Stimulated activated naive CD8-positive, alpha-beta T cell treated with anti-CD3 and anti-CD28 coated beads, Interleukin-15, amount 100 ng/mL, for 72 hours (primary cell): ENCODE measurements at regions not wholly inside any gene's neighbourhood (a gene's known extent, or its start where the extent isn't known, plus 50 kb on each side); places are given as distances from the start of the nearest gene placed in this dataset.
A peak's percentile ranks its signal among the peaks of the same experiment; 100 is the strongest.

ENCODE experiments used
- ATAC-seq: fragments of 150-1000 bp; cut with Tn5 transposase; 2 replicates; pipeline ENCODE4 v1.10.0; 2021; ENCODE audit warnings: mild to moderate bottlenecking, moderate library complexity
- DNase-seq, 2 donors: peaks; one replicate each; pipeline ENCODE4 v3.0.0; 2021 to 2022
- H3K27ac Mint-ChIP-seq, 2 donors: one replicate each; pipeline ENCODE4 v1.8.0; 2022; ENCODE audit warnings: mild to moderate bottlenecking in 2 of 2, mixed read lengths in 2 of 2, moderate library complexity in 2 of 2
- H3K27me3 Mint-ChIP-seq: one replicate; pipeline ENCODE4 v1.8.0; 2022; ENCODE audit warnings: mixed read lengths
- H3K4me1 Mint-ChIP-seq: one replicate; pipeline ENCODE4 v1.8.0; 2022; ENCODE audit warnings: mild to moderate bottlenecking, mixed read lengths
- H3K4me3 Mint-ChIP-seq, 2 donors: one replicate each; pipeline ENCODE4 v1.8.0; 2022; ENCODE audit warnings: mild to moderate bottlenecking in 2 of 2, mixed read lengths in 2 of 2, moderate library complexity in 1 of 2
- H3K9me3 Mint-ChIP-seq, 2 donors: one replicate each; pipeline ENCODE4 v1.8.0; 2022; ENCODE audit warnings: mixed read lengths in 2 of 2

- no peak for ATAC-seq
- Mint-ChIP-seq H3K27ac (no peak overlapping the region), H3K4me1 (no peaks in the 10 kb centered on the region), H3K4me3 (no peak overlapping the region), H3K27me3 (no peaks in the 10 kb centered on the region), H3K9me3 (peaks cover 14 to 19% of the 10 kb centered on the region in 2 donors)
- no peak for DNase-seq
Observed at GRCh38 chr9:134983074-134983473, 65.4 kb upstream of the FCN1 start.

- ATAC-seq (no peak), DNase-seq (no peak)
- Mint-ChIP-seq H3K9me3 (peaks cover 14 to 19% of the 10 kb centered on the region in 2 donors), H3K27me3 (no peaks in the 10 kb centered on the region), H3K27ac (no peak overlapping the region), H3K4me1 (no peaks in the 10 kb centered on the region), H3K4me3 (no peak overlapping the region)
Observed at GRCh38 chr9:134983506-134984371, 66.0 kb upstream of the FCN1 start.

- H3K27ac Mint-ChIP-seq, result no peak overlapping the region
- DNase-seq (no peak), ATAC-seq (no peak)
- H3K4me1 Mint-ChIP-seq, result no peaks in the 10 kb centered on the region
- H3K4me3 Mint-ChIP-seq, result no peak overlapping the region
- H3K27me3 Mint-ChIP-seq, result no peaks in the 10 kb centered on the region
- H3K9me3 Mint-ChIP-seq, result peaks cover 14 to 19% of the 10 kb centered on the region in 2 donors
Observed at GRCh38 chr9:134984372-134985265, 66.9 kb upstream of the FCN1 start.

GRCh38 chr9:134985451-134985850 is 67.7 kb upstream of the FCN1 start:
- no peak for ATAC-seq
- no peak for DNase-seq
- Mint-ChIP-seq H3K4me3 (no peak overlapping the region), H3K4me1 (no peaks in the 10 kb centered on the region), H3K27ac (no peak overlapping the region), H3K9me3 (peaks cover 14 to 19% of the 10 kb centered on the region in 2 donors), H3K27me3 (no peaks in the 10 kb centered on the region)

- H3K27me3 Mint-ChIP-seq, result no peaks in the 10 kb centered on the region
- DNase-seq (no peak), ATAC-seq (no peak)
- H3K27ac Mint-ChIP-seq, result peak overlapping the region in 1 of 2 donors; percentile 20
- H3K4me3 Mint-ChIP-seq, result no peak overlapping the region
- H3K9me3 Mint-ChIP-seq, result peaks cover 14 to 19% of the 10 kb centered on the region in 2 donors
- no peaks in the 10 kb centered on the region for H3K4me1 Mint-ChIP-seq
Observed at GRCh38 chr9:134986957-134987356, 69.2 kb upstream of the FCN1 start.

DNA sequence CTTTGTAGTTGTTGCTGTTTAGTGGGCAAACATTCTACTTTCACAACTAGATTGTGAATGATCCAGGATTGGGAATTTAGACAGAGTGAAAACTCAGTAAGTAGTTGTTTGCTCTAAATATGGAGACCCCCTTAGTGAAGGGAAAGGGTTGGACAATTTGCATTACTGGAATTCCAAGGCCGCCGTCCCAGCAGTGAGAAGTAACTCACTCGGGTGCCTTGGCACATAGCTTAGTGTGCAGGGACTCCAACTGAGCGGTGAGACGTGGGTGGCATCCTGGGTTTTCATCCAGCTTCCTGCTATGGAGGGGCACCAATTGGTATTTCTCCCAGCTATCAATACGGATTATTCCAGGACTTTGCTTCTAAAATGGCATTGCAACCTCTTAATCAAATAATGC is 69.7 kb upstream of the FCN1 start:
- Mint-ChIP-seq H3K4me1 (no peaks in the 10 kb centered on the region), H3K9me3 (peaks cover 14 to 19% of the 10 kb centered on the region in 2 donors), H3K27ac (peak overlapping the region in 1 of 2 donors; percentile 20), H3K27me3 (no peaks in the 10 kb centered on the region), H3K4me3 (no peak overlapping the region)
- ATAC-seq (no peak), DNase-seq (no peak)

- no peak overlapping the region for H3K4me3 Mint-ChIP-seq
- peaks cover 14 to 19% of the 10 kb centered on the region in 2 donors for H3K9me3 Mint-ChIP-seq
- DNase-seq, result no peak
- H3K4me1 Mint-ChIP-seq, result no peaks in the 10 kb centered on the region
- ATAC-seq, result no peak
- H3K27ac Mint-ChIP-seq, result no peak overlapping the region
- H3K27me3 Mint-ChIP-seq, result no peaks in the 10 kb centered on the region
Observed at GRCh38 chr9:134987906-134988700, 70.4 kb upstream of the FCN1 start.

GRCh38 chr9:134988706-134989105 is 71.0 kb upstream of the FCN1 start:
- no peaks in the 10 kb centered on the region for H3K27me3 Mint-ChIP-seq
- H3K4me3 Mint-ChIP-seq, result no peak overlapping the region
- ATAC-seq, result no peak
- H3K27ac Mint-ChIP-seq, result no peak overlapping the region
- DNase-seq, result no peak
- H3K4me1 Mint-ChIP-seq, result no peaks in the 10 kb centered on the region
- H3K9me3 Mint-ChIP-seq, result peaks cover 14 to 19% of the 10 kb centered on the region in 2 donors

DNA sequence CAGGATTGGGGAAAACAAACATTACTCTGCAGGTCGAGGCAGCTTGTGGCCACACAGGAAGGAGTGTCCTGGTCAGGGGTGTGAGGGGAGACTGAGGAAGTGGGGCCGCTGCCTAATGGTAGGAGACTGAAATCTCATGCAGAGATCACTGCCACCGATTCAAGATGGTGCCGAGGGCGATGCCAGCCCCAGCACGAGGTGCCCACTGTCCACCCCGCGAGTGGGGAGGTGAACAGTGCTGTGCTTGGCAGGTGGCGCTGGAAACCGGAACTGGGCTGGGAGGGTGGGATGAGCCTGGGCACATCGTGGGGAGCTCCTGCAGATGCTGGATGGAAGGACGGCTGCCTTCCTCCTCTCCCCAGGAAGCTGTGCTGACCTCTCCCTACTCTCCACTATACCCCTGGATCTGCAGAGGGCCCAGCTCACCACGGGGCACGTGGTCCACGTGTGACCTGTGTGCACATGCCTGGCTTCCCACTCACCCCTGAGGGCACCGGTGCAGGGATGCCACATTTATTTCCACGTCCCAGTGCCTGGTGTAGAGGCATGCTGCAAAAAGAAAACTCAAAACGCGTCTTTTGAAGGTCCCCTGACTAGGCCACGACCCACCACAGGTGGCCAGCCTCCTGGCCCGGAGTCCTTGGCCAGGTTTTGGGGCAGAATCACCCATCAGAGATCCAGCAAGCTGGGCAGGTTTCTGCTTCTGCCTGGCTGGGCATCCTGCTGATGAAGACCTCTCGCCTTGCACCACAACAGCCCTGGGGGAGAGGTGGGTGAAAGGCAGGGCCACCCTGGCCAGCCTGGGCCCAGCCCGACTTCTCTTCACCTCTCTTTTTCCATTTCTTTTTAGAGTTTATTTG is 71.7 kb upstream of the FCN1 start:
- peaks cover 14 to 19% of the 10 kb centered on the region in 2 donors for H3K9me3 Mint-ChIP-seq
- H3K27ac Mint-ChIP-seq, result no peak overlapping the region
- H3K27me3 Mint-ChIP-seq, result no peaks in the 10 kb centered on the region
- no peaks in the 10 kb centered on the region for H3K4me1 Mint-ChIP-seq
- ATAC-seq (no peak), DNase-seq (no peak)
- no peak overlapping the region for H3K4me3 Mint-ChIP-seq

- Mint-ChIP-seq H3K4me3 (no peak overlapping the region), H3K9me3 (peaks cover 11 to 15% of the 10 kb centered on the region in 2 donors), H3K4me1 (no peaks in the 10 kb centered on the region), H3K27me3 (peaks cover 13% of the 10 kb centered on the region), H3K27ac (no peak overlapping the region)
- no peak for ATAC-seq
- no peak for DNase-seq
Observed at GRCh38 chr9:134991808-134992754, 74.4 kb upstream of the FCN1 start.

DNA sequence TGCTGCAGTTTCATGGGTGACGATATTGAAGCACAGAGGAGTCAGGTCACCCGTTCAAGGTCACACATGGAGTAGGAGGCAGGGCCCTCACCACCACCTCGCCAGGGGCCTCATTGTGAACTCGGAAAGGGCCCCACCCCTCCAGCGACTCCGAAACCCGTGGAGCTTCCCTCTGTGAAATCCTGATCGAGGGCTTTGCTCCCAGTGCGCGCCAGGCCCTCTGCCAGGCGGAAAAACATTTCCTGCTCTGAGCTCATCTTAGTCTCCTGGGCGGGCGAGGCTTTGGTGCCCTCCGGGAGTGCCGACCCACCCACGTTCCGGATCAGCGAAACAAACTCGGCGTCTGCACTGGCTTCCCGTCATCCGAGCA is 75.0 kb upstream of the FCN1 start:
- ATAC-seq (no peak), DNase-seq (no peak)
- Mint-ChIP-seq H3K27ac (no peak overlapping the region), H3K4me3 (no peak overlapping the region), H3K27me3 (peaks cover 15% of the 10 kb centered on the region), H3K4me1 (no peaks in the 10 kb centered on the region), H3K9me3 (peaks cover 4 to 14% of the 10 kb centered on the region in 2 donors)

- no peak for DNase-seq
- Mint-ChIP-seq H3K4me1 (no peaks in the 10 kb centered on the region), H3K9me3 (peaks cover 4 to 19% of the 10 kb centered on the region in 2 donors), H3K27me3 (peaks cover 17% of the 10 kb centered on the region), H3K4me3 (no peak overlapping the region), H3K27ac (no peak overlapping the region)
- no peak for ATAC-seq
Observed at GRCh38 chr9:134993416-134993815, 75.7 kb upstream of the FCN1 start.

GRCh38 chr9:134993996-134994720 is 76.4 kb upstream of the FCN1 start:
- H3K4me1 Mint-ChIP-seq, result no peaks in the 10 kb centered on the region
- H3K4me3 Mint-ChIP-seq, result no peak overlapping the region
- H3K27ac Mint-ChIP-seq, result no peak overlapping the region
- H3K27me3 Mint-ChIP-seq, result peaks cover 22% of the 10 kb centered on the region
- no peak for ATAC-seq
- H3K9me3 Mint-ChIP-seq, result peaks cover 4 to 27% of the 10 kb centered on the region in 2 donors
- DNase-seq, result no peak
